ENCODE measurements at regions not wholly inside any gene's neighbourhood (a gene's known extent, or its start where the extent isn't known, plus 50 kb on each side); places are given as distances from the start of the nearest gene placed in this dataset.

DNA sequence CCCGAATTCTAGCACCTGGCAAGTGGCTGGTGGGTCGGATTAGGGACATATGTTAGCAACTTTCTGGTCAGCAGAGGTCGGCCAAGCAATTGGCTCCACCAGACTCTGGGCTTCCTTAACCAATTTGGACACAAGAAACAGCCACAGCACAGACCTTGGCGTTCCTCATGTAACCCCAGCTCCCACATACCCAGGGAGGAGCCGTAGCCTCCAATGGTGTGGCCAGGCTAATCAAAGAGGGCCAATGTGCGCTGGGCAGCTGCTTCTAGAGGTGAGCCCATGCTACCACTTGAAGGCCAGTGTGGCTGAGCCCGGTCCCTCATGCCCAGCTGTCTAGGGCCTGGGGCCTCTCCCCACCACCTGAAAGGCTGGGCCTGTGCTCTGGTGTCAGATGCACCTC is 82.5 kb upstream of the MSX1 start:
- no peaks in the 10 kb centered on the region for H3K9me1 ChIP-seq (replicated peaks; ENCODE audit: control insufficient read depth, extremely low read depth, insufficient read depth, low read length)
- no peaks in the 10 kb centered on the region for H3K36me3 ChIP-seq (ENCODE audit: control insufficient read depth in 2 of 2, extremely low read depth in 1 of 2, insufficient read depth in 2 of 2, low read length in 2 of 2)
- CTCF ChIA-PET: interaction anchor here (1.7 kb wide), 1 partner anchor 14 kb away, joined by 3 read pairs; no protein-coding TSS in a partner anchor
- no peak overlapping the region for H3K9ac ChIP-seq (replicated peaks; ENCODE audit: extremely low read depth, insufficient read depth, low read length)
- FAIRE-seq (no peak), DNase-seq (ENCODE audit: low read depth, low spot score) (no peak)
- intact Hi-C loops (cut with micrococcal nuclease): no loop called here
- POLR2A ChIA-PET: no interaction called here
- H3K4me3 ChIP-seq (replicated peaks in 1 of 3; ENCODE audit: insufficient read depth in 1 of 3, low read depth in 1 of 3, low read length in 3 of 3): no peak overlapping the region
- H3K79me2 ChIP-seq (ENCODE audit: control insufficient read depth, insufficient read depth, low read length): no peaks in the 10 kb centered on the region
- H3K4me2 ChIP-seq (ENCODE audit: insufficient read depth, low read length): no peak overlapping the region
- no peaks in the 10 kb centered on the region for H3K4me1 ChIP-seq (ENCODE audit: control insufficient read depth, extremely low read depth, insufficient read depth, low read length)
- BruUV-seq (replicated peaks): no TSS peak
- no peaks in the 10 kb centered on the region for H4K20me1 ChIP-seq (replicated peaks; ENCODE audit: control insufficient read depth, extremely low read depth, insufficient read depth, low read length)
- dilution Hi-C loops (cut with MboI; ENCODE audit: extremely low pct_ligation_motif_present, low sequenced_read_pairs): no loop called here
- H3K27ac ChIP-seq (ENCODE audit: insufficient read depth, low read depth, low read length): no peak overlapping the region
- no peaks in the 10 kb centered on the region for H3K9me3 ChIP-seq (replicated peaks; ENCODE audit: control insufficient read depth, insufficient read depth, low read length)
- H3K27me3 ChIP-seq (ENCODE audit: control insufficient read depth in 2 of 2, insufficient read depth in 2 of 2, low read length in 2 of 2): no peaks in the 10 kb centered on the region
- no peak overlapping the region for H2AFZ ChIP-seq (ENCODE audit: low read depth, low read length)
- TF ChIP-seq, protein P1, sequence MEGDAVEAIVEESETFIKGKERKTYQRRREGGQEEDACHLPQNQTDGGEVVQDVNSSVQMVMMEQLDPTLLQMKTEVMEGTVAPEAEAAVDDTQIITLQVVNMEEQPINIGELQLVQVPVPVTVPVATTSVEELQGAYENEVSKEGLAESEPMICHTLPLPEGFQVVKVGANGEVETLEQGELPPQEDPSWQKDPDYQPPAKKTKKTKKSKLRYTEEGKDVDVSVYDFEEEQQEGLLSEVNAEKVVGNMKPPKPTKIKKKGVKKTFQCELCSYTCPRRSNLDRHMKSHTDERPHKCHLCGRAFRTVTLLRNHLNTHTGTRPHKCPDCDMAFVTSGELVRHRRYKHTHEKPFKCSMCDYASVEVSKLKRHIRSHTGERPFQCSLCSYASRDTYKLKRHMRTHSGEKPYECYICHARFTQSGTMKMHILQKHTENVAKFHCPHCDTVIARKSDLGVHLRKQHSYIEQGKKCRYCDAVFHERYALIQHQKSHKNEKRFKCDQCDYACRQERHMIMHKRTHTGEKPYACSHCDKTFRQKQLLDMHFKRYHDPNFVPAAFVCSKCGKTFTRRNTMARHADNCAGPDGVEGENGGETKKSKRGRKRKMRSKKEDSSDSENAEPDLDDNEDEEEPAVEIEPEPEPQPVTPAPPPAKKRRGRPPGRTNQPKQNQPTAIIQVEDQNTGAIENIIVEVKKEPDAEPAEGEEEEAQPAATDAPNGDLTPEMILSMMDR (IDR thresholded peaks at IDR 0.05; ENCODE audit: extremely low read depth in 1 of 2, insufficient read depth in 1 of 2, low read depth in 1 of 2, low read length in 2 of 2): no peak
- TF ChIP-seq POLR2A (IDR thresholded peaks at IDR 0.05; ENCODE audit: low read depth, low read length) (no peak), JUN (IDR thresholded peaks at IDR 0.05; ENCODE audit: borderline replicate concordance, insufficient read depth, insufficient read length, low read depth) (no peak), FOS (IDR thresholded peaks at IDR 0.05; ENCODE audit: borderline replicate concordance, insufficient read depth, low read length) (no peak)

DNA sequence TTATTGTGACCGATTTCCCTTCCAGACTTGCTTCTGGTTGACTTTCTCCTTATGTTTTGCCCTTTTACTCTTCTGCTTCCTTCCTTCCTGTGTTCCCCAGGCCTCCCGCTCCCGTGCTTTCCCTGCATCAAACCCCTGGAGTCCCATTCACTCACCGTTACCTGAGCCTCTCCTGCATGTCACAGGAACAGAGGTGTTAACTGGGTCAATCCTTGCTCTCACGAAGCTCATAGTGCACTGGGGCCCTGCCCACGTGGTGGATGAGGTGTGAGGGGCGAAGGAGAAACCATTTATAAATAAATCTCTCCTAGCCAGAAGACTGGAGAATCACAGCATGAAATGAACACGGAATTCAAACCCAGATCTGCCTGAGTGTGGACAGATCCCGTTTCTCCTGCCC is 83.1 kb upstream of the MSX1 start:
- Histone ChIP-seq H3K4me1 (ENCODE audit: control insufficient read depth, extremely low read depth, insufficient read depth, low read length) (no peaks in the 10 kb centered on the region), H3K79me2 (ENCODE audit: control insufficient read depth, insufficient read depth, low read length) (no peaks in the 10 kb centered on the region), H4K20me1 (replicated peaks; ENCODE audit: control insufficient read depth, extremely low read depth, insufficient read depth, low read length) (no peaks in the 10 kb centered on the region), H3K27me3 (ENCODE audit: control insufficient read depth in 2 of 2, insufficient read depth in 2 of 2, low read length in 2 of 2) (no peaks in the 10 kb centered on the region), H3K4me3 (replicated peaks in 1 of 3; ENCODE audit: insufficient read depth in 1 of 3, low read depth in 1 of 3, low read length in 3 of 3) (no peak overlapping the region), H3K4me2 (ENCODE audit: insufficient read depth, low read length) (no peak overlapping the region), H3K9me3 (replicated peaks; ENCODE audit: control insufficient read depth, insufficient read depth, low read length) (no peaks in the 10 kb centered on the region), H3K9me1 (replicated peaks; ENCODE audit: control insufficient read depth, extremely low read depth, insufficient read depth, low read length) (no peaks in the 10 kb centered on the region), H2AFZ (ENCODE audit: low read depth, low read length) (no peak overlapping the region), H3K36me3 (ENCODE audit: control insufficient read depth in 2 of 2, extremely low read depth in 1 of 2, insufficient read depth in 2 of 2, low read length in 2 of 2) (no peaks in the 10 kb centered on the region), H3K27ac (ENCODE audit: insufficient read depth, low read depth, low read length) (no peak overlapping the region), H3K9ac (replicated peaks; ENCODE audit: extremely low read depth, insufficient read depth, low read length) (no peak overlapping the region)
- CTCF ChIA-PET: interaction anchor here (1.3 to 1.7 kb wide), 2 partner anchors 8 to 13 kb away, joined by 3 to 4 read pairs; no protein-coding TSS in a partner anchor
- FAIRE-seq (no peak), DNase-seq (ENCODE audit: low read depth, low spot score) (no peak)
- POLR2A ChIA-PET: no interaction called here
- BruUV-seq (replicated peaks): no TSS peak
- TF ChIP-seq, protein P1 (IDR thresholded peaks at IDR 0.05; ENCODE audit: extremely low read depth in 1 of 2, insufficient read depth in 1 of 2, low read depth in 1 of 2, low read length in 2 of 2): no peak
- TF ChIP-seq POLR2AphosphoS5 (IDR thresholded peaks at IDR 0.05; ENCODE audit: insufficient read depth, low read depth, low read length) (no peak), FOS (IDR thresholded peaks at IDR 0.05; ENCODE audit: borderline replicate concordance, insufficient read depth, low read length) (no peak)
- intact Hi-C loops (cut with micrococcal nuclease): no loop called here
- dilution Hi-C loops (cut with MboI; ENCODE audit: extremely low pct_ligation_motif_present, low sequenced_read_pairs): no loop called here

Measured in endothelial cell of umbilical vein (primary cell).